SU-DHL-6 (cell line): ENCODE measurements at regions not wholly inside any gene's neighbourhood (a gene's known extent, or its start where the extent isn't known, plus 50 kb on each side); places are given as distances from the start of the nearest gene placed in this dataset.

Source experiments
- H2AFZ ChIP-seq: fragments of 200-600 bp; sonication (generic); 2 replicates; pipeline ENCODE4 v1.6.1; 2014; ENCODE audit warnings: low read depth, mild to moderate bottlenecking, moderate library complexity, mixed read lengths, antibody characterized with exemption, low read length; ENCODE audit not compliant: severe bottlenecking
- H3F3A ChIP-seq: fragments of 200-600 bp; shearing (Covaris generic); 2 replicates; pipeline ENCODE4 v1.6.0; 2016; ENCODE audit warnings: antibody characterized with exemption, mild to moderate bottlenecking; ENCODE audit not compliant: insufficient read depth
- H3K27ac ChIP-seq: fragments of 200-600 bp; sonication (generic); 2 replicates; pipeline ENCODE4 v1.5.1; 2016; ENCODE audit warnings: low read depth, mild to moderate bottlenecking, low read length, moderate library complexity, mixed read lengths
- H3K27me3 ChIP-seq: fragments of 200-600 bp; sonication (generic), shearing (Covaris generic); 2 replicates; pipeline ENCODE4 v1.6.0; 2014; ENCODE audit warnings: mild to moderate bottlenecking, low read length
- H3K36me3 ChIP-seq: fragments of 200-600 bp; sonication (generic); 2 replicates; pipeline ENCODE4 v1.6.1; 2014; ENCODE audit warnings: mild to moderate bottlenecking, low read length, mixed read lengths
- H3K4me2 ChIP-seq: fragments of 300-600, 200-600 bp; shearing (Covaris generic), sonication (generic); 2 replicates; pipeline ENCODE4 v1.6.0; 2014; ENCODE audit warnings: low read length, low read depth, mild to moderate bottlenecking; ENCODE audit not compliant: poor library complexity, severe bottlenecking
- H3K4me3 ChIP-seq: fragments of 200-600 bp; sonication (generic); 2 replicates; pipeline ENCODE4 v1.5.1; 2014; ENCODE audit warnings: antibody characterized with exemption, low read length, mild to moderate bottlenecking, mixed read lengths; ENCODE audit not compliant: insufficient read depth, poor library complexity, severe bottlenecking
- H3K79me2 ChIP-seq: fragments of 200-600 bp; sonication (generic); 2 replicates; pipeline ENCODE4 v1.6.1; 2014; ENCODE audit warnings: mild to moderate bottlenecking, low read length, moderate library complexity; ENCODE audit not compliant: insufficient read depth
- H3K9ac ChIP-seq: fragments of 200-600 bp; sonication (generic); 2 replicates; pipeline ENCODE4 v1.7.0; 2014; ENCODE audit warnings: mild to moderate bottlenecking, low read length
- H3K9me2 ChIP-seq: fragments of 200-600 bp; sonication (generic); replicated peaks from 2 replicates; pipeline ENCODE4 v1.6.1; 2014; ENCODE audit warnings: low read length; ENCODE audit not compliant: insufficient read depth
- H3K9me3 ChIP-seq: fragments of 200-600 bp; sonication (generic); 2 replicates; pipeline ENCODE4 v1.6.1; 2014; ENCODE audit warnings: low read length, mixed read lengths; ENCODE audit not compliant: insufficient read depth
- H4K20me1 ChIP-seq: fragments of 200-600 bp; sonication (generic); 2 replicates; pipeline ENCODE4 v1.6.1; 2014; ENCODE audit warnings: low read depth, mild to moderate bottlenecking, antibody characterized with exemption, low read length, moderate library complexity, mixed read lengths
- EZH2phosphoT487 ChIP-seq: fragments of 200-600 bp; sonication (generic), shearing (Covaris generic); conservative IDR thresholded peaks from 2 replicates; pipeline ENCODE4 v1.6.1; 2018; ENCODE audit warnings: mild to moderate bottlenecking, antibody characterized with exemption, low read length, moderate library complexity, mixed read lengths
- TF ChIP-seq, protein P1 (sequence below): fragments of 200-600 bp; sonication (generic); IDR thresholded peaks from one replicate; pipeline ENCODE4 v1.5.1; 2017; ENCODE audit warnings: antibody characterized with exemption, mild to moderate bottlenecking, low read length, moderate library complexity; ENCODE audit not compliant: insufficient read depth, poor library complexity, severe bottlenecking

DNA sequence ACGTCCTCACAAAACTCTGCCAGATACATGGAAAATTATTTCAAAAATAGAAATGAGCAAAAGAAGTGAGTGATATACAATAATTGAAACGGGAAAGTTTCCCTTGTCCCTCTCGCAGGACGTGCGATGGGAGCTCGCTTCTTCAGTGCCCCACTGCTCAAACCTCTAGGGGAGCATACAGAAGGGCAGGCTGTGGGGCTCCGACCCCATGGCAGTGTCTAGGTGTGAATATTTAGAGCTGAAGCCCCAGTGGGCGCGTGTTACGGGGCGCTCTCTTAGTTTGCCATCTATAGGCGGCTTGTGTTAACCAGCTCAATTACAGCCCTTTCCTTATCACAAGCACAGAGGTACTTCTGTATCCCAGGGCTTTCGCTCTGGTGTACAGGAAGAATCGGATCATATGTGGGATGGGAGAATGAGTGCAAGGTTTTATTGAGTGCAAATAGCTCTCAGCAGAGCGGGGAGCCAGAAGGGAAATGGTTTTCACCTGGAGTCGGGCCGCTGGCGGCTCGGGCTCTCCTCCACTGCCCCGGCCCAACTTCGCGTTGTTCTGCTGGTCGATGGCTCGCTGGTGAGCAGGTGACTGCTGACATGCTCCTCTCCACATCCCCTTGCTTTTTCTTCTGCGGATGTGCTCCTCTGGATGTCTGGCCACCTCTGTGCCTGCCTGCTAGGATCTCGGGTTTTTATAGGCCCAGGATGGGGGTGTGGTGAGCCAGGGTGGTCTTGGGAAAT, 334.0 kb upstream of the PTPRD start:
- Histone ChIP-seq H3K9me3 (no peaks in the 10 kb centered on the region), H3K4me2 (no peak overlapping the region), H3K79me2 (no peaks in the 10 kb centered on the region), H3K27ac (no peak overlapping the region), H3F3A (no peaks in the 10 kb centered on the region), H3K9ac (no peak overlapping the region), H3K27me3 (no peaks in the 10 kb centered on the region), H3K4me3 (no peak overlapping the region), H3K9me2 (no peaks in the 10 kb centered on the region), H4K20me1 (no peaks in the 10 kb centered on the region), H2AFZ (no peak overlapping the region), H3K36me3 (no peaks in the 10 kb centered on the region)
- TF ChIP-seq, protein P1, sequence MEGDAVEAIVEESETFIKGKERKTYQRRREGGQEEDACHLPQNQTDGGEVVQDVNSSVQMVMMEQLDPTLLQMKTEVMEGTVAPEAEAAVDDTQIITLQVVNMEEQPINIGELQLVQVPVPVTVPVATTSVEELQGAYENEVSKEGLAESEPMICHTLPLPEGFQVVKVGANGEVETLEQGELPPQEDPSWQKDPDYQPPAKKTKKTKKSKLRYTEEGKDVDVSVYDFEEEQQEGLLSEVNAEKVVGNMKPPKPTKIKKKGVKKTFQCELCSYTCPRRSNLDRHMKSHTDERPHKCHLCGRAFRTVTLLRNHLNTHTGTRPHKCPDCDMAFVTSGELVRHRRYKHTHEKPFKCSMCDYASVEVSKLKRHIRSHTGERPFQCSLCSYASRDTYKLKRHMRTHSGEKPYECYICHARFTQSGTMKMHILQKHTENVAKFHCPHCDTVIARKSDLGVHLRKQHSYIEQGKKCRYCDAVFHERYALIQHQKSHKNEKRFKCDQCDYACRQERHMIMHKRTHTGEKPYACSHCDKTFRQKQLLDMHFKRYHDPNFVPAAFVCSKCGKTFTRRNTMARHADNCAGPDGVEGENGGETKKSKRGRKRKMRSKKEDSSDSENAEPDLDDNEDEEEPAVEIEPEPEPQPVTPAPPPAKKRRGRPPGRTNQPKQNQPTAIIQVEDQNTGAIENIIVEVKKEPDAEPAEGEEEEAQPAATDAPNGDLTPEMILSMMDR = no peak
- no peak for TF ChIP-seq EZH2phosphoT487

DNA sequence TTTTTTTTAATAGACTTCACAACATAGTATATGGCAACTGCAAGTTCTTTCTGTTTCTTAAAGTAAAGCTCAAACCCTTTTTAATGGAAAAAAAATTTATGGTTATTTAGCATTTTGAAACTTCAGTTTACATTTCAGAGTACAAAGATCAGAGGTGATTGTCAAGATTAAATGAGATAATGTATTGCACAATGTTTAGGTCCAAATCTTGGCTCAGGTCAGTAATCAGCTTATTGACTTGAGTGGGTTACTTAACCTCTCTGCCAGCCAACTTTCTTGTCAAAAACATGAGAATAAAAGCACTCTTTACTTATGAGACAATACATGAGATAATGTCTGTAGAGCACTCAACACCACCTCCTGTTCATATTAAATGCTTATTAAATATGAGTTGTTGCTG, 345.1 kb upstream of the PTPRD start:
- no peaks in the 10 kb centered on the region for H4K20me1 ChIP-seq
- no peaks in the 10 kb centered on the region for H3K9me3 ChIP-seq
- no peak for TF ChIP-seq EZH2phosphoT487
- TF ChIP-seq, protein P1 = no peak
- H3F3A ChIP-seq = no peaks in the 10 kb centered on the region
- H2AFZ ChIP-seq = no peak overlapping the region
- no peaks in the 10 kb centered on the region for H3K79me2 ChIP-seq
- no peak overlapping the region for H3K27ac ChIP-seq
- H3K36me3 ChIP-seq = no peaks in the 10 kb centered on the region
- no peak overlapping the region for H3K9ac ChIP-seq
- no peak overlapping the region for H3K4me3 ChIP-seq
- no peak overlapping the region for H3K4me2 ChIP-seq
- H3K27me3 ChIP-seq = no peaks in the 10 kb centered on the region
- H3K9me2 ChIP-seq = no peaks in the 10 kb centered on the region

DNA sequence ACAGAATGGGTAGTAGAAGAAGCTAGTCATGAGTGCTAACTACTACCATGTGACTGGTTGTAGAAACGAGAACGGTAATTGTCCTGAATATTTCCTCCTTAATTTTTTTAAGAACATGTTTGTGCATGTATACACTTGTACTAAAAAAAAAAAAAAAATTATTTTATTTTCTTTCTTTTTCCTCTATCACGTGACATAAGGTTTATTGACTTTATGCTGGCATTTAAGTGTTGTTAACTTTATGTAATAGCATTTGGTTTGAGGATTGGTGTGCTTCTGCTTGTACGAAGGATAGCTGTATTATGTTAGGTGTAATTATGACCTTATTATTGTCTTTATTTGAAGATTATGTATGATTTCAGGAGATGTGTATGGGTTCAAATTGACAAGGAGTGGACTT, 349.1 kb upstream of the PTPRD start:
- Histone ChIP-seq H3K27me3 (no peaks in the 10 kb centered on the region), H3K9ac (no peak overlapping the region), H4K20me1 (no peaks in the 10 kb centered on the region), H3K4me3 (no peak overlapping the region), H3K4me2 (no peak overlapping the region), H3K36me3 (no peaks in the 10 kb centered on the region), H3K79me2 (no peaks in the 10 kb centered on the region), H2AFZ (no peak overlapping the region), H3K9me2 (no peaks in the 10 kb centered on the region), H3K27ac (no peak overlapping the region), H3K9me3 (no peaks in the 10 kb centered on the region), H3F3A (no peaks in the 10 kb centered on the region)
- TF ChIP-seq, protein P1 = no peak
- TF ChIP-seq EZH2phosphoT487 = no peak
